GM23338 (cell line): ENCODE measurements at regions not wholly inside any gene's neighbourhood (a gene's known extent, or its start where the extent isn't known, plus 50 kb on each side); places are given as distances from the start of the nearest gene placed in this dataset.

ENCODE experiments used
- ATAC-seq: fragments of 200-7000 bp; cut with Tn5 transposase; 3 replicates; pipeline ENCODE4 v1.9.1; 2020
- DNase-seq: peaks from one replicate; pipeline ENCODE4 v3.0.0-alpha.2; 2015; ENCODE audit warnings: low spot score
- H2AFZ ChIP-seq: fragments of 200-600 bp; sonication (generic); 2 replicates; pipeline ENCODE4 v1.8.0; 2016; ENCODE audit warnings: antibody characterized with exemption, mild to moderate bottlenecking, moderate library complexity
- H3F3A ChIP-seq: fragments of 200-600 bp; sonication (generic); replicated peaks from 2 replicates; pipeline ENCODE4 v1.8.0; 2017; ENCODE audit warnings: antibody characterized with exemption, mixed run types, low read depth
- H3K27ac ChIP-seq: fragments of 200-600 bp; sonication (generic); 2 replicates; pipeline ENCODE4 v1.6.1; 2016; ENCODE audit warnings: low read depth
- H3K27me3 ChIP-seq: fragments of 200-600 bp; sonication (generic); 2 replicates; pipeline ENCODE4 v1.8.0; 2016; ENCODE audit warnings: mild to moderate bottlenecking, mixed run types, moderate library complexity; ENCODE audit not compliant: insufficient read depth
- H3K36me3 ChIP-seq: fragments of 200-600 bp; sonication (generic); 2 replicates; pipeline ENCODE4 v1.8.0; 2016; ENCODE audit warnings: mild to moderate bottlenecking; ENCODE audit not compliant: insufficient read depth
- H3K4me1 ChIP-seq: fragments of 200-600 bp; sonication (generic); 2 replicates; pipeline ENCODE4 v1.8.0; 2016; ENCODE audit warnings: mild to moderate bottlenecking, moderate library complexity; ENCODE audit not compliant: insufficient read depth
- H3K4me2 ChIP-seq: fragments of 200-600 bp; sonication (generic); 2 replicates; pipeline ENCODE4 v1.7.1; 2017; ENCODE audit warnings: mixed run types
- H3K4me3 ChIP-seq: fragments of 200-600 bp; sonication (generic); 2 replicates; pipeline ENCODE4 v1.6.1; 2016; ENCODE audit warnings: mixed run types
- H3K79me2 ChIP-seq: fragments of 200-600 bp; sonication (generic); replicated peaks from 2 replicates; pipeline ENCODE4 v1.8.0; 2017; ENCODE audit warnings: mild to moderate bottlenecking; ENCODE audit not compliant: insufficient read depth
- H3K9me2 ChIP-seq: fragments of 200-600 bp; sonication (generic); 2 replicates; pipeline ENCODE4 v1.8.0; 2017; ENCODE audit not compliant: insufficient read depth
- H4K20me1 ChIP-seq: fragments of 200-600 bp; sonication (generic); replicated peaks from 2 replicates; pipeline ENCODE4 v1.8.0; 2017; ENCODE audit warnings: mild to moderate bottlenecking; ENCODE audit not compliant: insufficient read depth
- H3K27ac Mint-ChIP-seq: 2 replicates; pipeline ENCODE4 v1.8.0; 2020; ENCODE audit warnings: inconsistent platforms, mild to moderate bottlenecking, moderate library complexity, mixed read lengths
- H3K27me3 Mint-ChIP-seq: 3 replicates; pipeline ENCODE4 v1.8.0; 2022; ENCODE audit warnings: low read depth, mild to moderate bottlenecking, moderate library complexity, mixed read lengths, inconsistent platforms; ENCODE audit not compliant: insufficient read depth, poor library complexity
- H3K36me3 Mint-ChIP-seq: 3 replicates; pipeline ENCODE4 v1.8.0; 2021; ENCODE audit warnings: low read depth, mild to moderate bottlenecking, inconsistent platforms, moderate library complexity, mixed read lengths
- H3K4me1 Mint-ChIP-seq: 3 replicates; pipeline ENCODE4 v1.8.0; 2020; ENCODE audit warnings: mild to moderate bottlenecking, inconsistent platforms, mixed read lengths
- H3K4me3 Mint-ChIP-seq: 3 replicates; pipeline ENCODE4 v1.8.0; 2021; ENCODE audit warnings: moderate library complexity, mild to moderate bottlenecking, inconsistent platforms, mixed read lengths
- H3K9me3 Mint-ChIP-seq: 3 replicates; pipeline ENCODE4 v1.8.0; 2020; ENCODE audit warnings: moderate library complexity, mild to moderate bottlenecking, inconsistent platforms, mixed read lengths
- CREB1 ChIP-seq: fragments of 250-450 bp; sonication (Bioruptor Pico); IDR thresholded peaks from 2 replicates; pipeline ENCODE4 v1.5.0; 2020; ENCODE audit warnings: low read depth, mild to moderate bottlenecking, moderate library complexity
- ETS1 ChIP-seq: IDR thresholded peaks from 2 replicates; pipeline ENCODE4 v1.6.1; 2016; ENCODE audit warnings: antibody characterized with exemption
- EZH2 ChIP-seq: fragments of 200-600 bp; sonication (generic); IDR thresholded peaks from one replicate; pipeline ENCODE4 v1.8.0; 2017; ENCODE audit warnings: antibody characterized with exemption, mild to moderate bottlenecking, low read depth; ENCODE audit not compliant: unreplicated experiment
- EZH2phosphoT487 ChIP-seq: fragments of 200-600 bp; sonication (generic); IDR thresholded peaks from one replicate; pipeline ENCODE4 v1.8.1; 2018; ENCODE audit warnings: antibody characterized with exemption; ENCODE audit not compliant: unreplicated experiment
- JUNB ChIP-seq: IDR thresholded peaks from one replicate; pipeline ENCODE4 v1.6.1; 2016; ENCODE audit warnings: antibody characterized with exemption; ENCODE audit not compliant: unreplicated experiment
- NANOG ChIP-seq: IDR thresholded peaks from 2 replicates; pipeline ENCODE4 v1.6.1; 2016; ENCODE audit warnings: antibody characterized with exemption, borderline replicate concordance
- POLR2AphosphoS5 ChIP-seq: IDR thresholded peaks from 2 replicates; pipeline ENCODE4 v1.6.1; 2016; ENCODE audit warnings: antibody characterized with exemption, low read depth
- REST ChIP-seq: IDR thresholded peaks from one replicate; pipeline ENCODE4 v1.6.1; 2018; ENCODE audit warnings: antibody characterized with exemption; ENCODE audit not compliant: unreplicated experiment
- STAT1 ChIP-seq: IDR thresholded peaks from one replicate; pipeline ENCODE4 v1.6.1; 2016; ENCODE audit warnings: antibody characterized with exemption; ENCODE audit not compliant: unreplicated experiment
- ZNF114 ChIP-seq: fragments of 250-450 bp; sonication (Bioruptor Pico); IDR thresholded peaks from 2 replicates; pipeline ENCODE4 v1.5.0; 2020; ENCODE audit warnings: mild to moderate bottlenecking, moderate library complexity
- ZNF331 ChIP-seq: fragments of 250-450 bp; sonication (Bioruptor Pico); IDR thresholded peaks from 2 replicates; pipeline ENCODE4 v1.5.0; 2020; ENCODE audit warnings: low read depth, mild to moderate bottlenecking, moderate library complexity
- ZNF462 ChIP-seq: fragments of 250-450 bp; sonication (Bioruptor Pico); IDR thresholded peaks from 2 replicates; pipeline ENCODE4 v1.5.0; 2020; ENCODE audit warnings: mild to moderate bottlenecking, moderate library complexity
- TF ChIP-seq, protein P1 (sequence below), 2 experiments: fragments of 200-600 bp in 1 of 2; sonication (generic) in 1 of 2; conservative IDR thresholded peaks; 2 replicates each; pipeline versions ENCODE4 v1.5.1 to v1.6.1; 2016 to 2017; ENCODE audit warnings: antibody characterized with exemption in 2 of 2, low read depth in 2 of 2, mild to moderate bottlenecking in 2 of 2, moderate library complexity in 1 of 2

DNA sequence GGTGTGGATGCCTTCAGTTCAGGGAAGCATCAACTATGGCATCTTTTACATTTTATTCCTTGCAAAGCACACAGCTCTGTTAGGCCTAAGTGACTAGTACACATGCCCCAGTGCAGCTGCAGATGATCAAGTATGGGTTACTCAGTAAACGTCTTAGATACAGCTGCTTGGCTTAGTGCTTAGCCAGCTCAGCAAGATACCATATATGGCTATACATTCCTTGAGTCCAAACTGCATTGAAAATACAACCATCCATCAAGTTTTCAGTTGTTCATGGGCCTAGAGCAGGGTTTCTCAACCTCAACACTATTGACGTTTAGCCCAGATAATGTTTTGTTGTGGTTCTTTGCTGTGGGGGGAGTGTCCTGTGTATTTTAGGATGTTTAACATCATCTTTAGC, 769.9 kb downstream of the TSN start (continued):
- TF ChIP-seq EZH2 = no peak
- no peak for TF ChIP-seq JUNB
- no peak for TF ChIP-seq STAT1

DNA sequence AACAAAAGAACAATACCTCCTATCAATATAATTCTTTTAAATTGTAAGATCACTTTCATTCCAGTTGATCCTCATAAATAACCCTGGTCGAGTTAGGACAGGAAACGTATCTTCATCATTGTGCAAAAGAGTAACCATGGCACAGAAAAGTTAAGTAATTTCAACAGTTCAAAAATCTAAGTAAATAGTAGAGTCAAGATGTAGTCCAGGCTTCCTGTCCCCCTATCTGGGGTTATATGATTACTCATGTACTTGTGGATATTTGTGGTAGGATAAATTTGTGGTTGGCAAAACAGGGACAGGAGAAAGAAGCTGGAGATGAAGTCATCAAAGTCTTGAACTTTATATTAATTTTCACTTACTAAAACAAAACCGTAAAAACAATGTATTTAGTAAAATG, 772.6 kb downstream of the TSN start:
- no peak for ATAC-seq

More for the DNA sequence above, 772.6 kb downstream of the TSN start:
- H3K27me3 ChIP-seq = no peaks in the 10 kb centered on the region
- TF ChIP-seq EZH2 (no peak), ZNF114 (CRISPR knock-in tag) (no peak), STAT1 (no peak), ZNF462 (CRISPR knock-in tag) (no peak), NANOG (no peak), EZH2phosphoT487 (no peak), ZNF331 (CRISPR knock-in tag) (no peak), POLR2AphosphoS5 (no peak), ETS1 (no peak), CREB1 (CRISPR knock-in tag) (no peak), JUNB (no peak), REST (no peak)
- TF ChIP-seq, protein P1, sequence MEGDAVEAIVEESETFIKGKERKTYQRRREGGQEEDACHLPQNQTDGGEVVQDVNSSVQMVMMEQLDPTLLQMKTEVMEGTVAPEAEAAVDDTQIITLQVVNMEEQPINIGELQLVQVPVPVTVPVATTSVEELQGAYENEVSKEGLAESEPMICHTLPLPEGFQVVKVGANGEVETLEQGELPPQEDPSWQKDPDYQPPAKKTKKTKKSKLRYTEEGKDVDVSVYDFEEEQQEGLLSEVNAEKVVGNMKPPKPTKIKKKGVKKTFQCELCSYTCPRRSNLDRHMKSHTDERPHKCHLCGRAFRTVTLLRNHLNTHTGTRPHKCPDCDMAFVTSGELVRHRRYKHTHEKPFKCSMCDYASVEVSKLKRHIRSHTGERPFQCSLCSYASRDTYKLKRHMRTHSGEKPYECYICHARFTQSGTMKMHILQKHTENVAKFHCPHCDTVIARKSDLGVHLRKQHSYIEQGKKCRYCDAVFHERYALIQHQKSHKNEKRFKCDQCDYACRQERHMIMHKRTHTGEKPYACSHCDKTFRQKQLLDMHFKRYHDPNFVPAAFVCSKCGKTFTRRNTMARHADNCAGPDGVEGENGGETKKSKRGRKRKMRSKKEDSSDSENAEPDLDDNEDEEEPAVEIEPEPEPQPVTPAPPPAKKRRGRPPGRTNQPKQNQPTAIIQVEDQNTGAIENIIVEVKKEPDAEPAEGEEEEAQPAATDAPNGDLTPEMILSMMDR (conservative IDR thresholded peaks at IDR 0.05; ENCODE audit: low read depth in 2 of 2) = no peak
- no peak for DNase-seq
- H3K27ac ChIP-seq = no peak overlapping the region
- H3K79me2 ChIP-seq = no peaks in the 10 kb centered on the region
- H3K4me3 ChIP-seq = no peak overlapping the region
- Mint-ChIP-seq H3K27me3 (peaks cover 2% of the 10 kb centered on the region), H3K4me1 (peaks cover 6% of the 10 kb centered on the region), H3K36me3 (no peaks in the 10 kb centered on the region; the same call in 2 of the 3 replicates), H3K4me3 (no peak overlapping the region), H3K27ac (no peak overlapping the region), H3K9me3 (no peaks in the 10 kb centered on the region; the same call in 2 of the 3 replicates)
- H3K4me1 ChIP-seq = peaks cover 8% of the 10 kb centered on the region
- H4K20me1 ChIP-seq = no peaks in the 10 kb centered on the region
- no peaks in the 10 kb centered on the region for H3F3A ChIP-seq
- no peak overlapping the region for H2AFZ ChIP-seq
- 0 out of 2 replicates have a peak, but pooled peaks cover 9% of the 10 kb centered on the region for H3K9me2 ChIP-seq
- H3K4me2 ChIP-seq = no peak overlapping the region
- no peaks in the 10 kb centered on the region for H3K36me3 ChIP-seq
